PFSK-1 (cell line): ENCODE measurements at regions not wholly inside any gene's neighbourhood (a gene's known extent, or its start where the extent isn't known, plus 50 kb on each side); places are given as distances from the start of the nearest gene placed in this dataset.

Experiments used
- POLR2AphosphoS5 ChIP-seq: IDR thresholded peaks from 2 replicates; pipeline ENCODE4 v1.6.1; 2012; ENCODE audit warnings: low read depth, mild to moderate bottlenecking, control low read depth, low read length, moderate library complexity
- TAF1 ChIP-seq: IDR thresholded peaks from 2 replicates; pipeline ENCODE4 v1.6.1; 2012; ENCODE audit warnings: low read length, control low read depth, borderline replicate concordance; ENCODE audit not compliant: insufficient read depth
- TF ChIP-seq, protein P1 (sequence below), 2 experiments: IDR thresholded peaks; 2 replicates each; pipeline versions ENCODE4 v1.6.1 to v1.8.0; 2011 to 2012; ENCODE audit warnings: low read depth in 2 of 2, low read length in 2 of 2, control low read depth in 1 of 2, inconsistent platforms in 1 of 2, mild to moderate bottlenecking in 1 of 2, moderate library complexity in 1 of 2; ENCODE audit not compliant: insufficient read depth in 1 of 2

DNA sequence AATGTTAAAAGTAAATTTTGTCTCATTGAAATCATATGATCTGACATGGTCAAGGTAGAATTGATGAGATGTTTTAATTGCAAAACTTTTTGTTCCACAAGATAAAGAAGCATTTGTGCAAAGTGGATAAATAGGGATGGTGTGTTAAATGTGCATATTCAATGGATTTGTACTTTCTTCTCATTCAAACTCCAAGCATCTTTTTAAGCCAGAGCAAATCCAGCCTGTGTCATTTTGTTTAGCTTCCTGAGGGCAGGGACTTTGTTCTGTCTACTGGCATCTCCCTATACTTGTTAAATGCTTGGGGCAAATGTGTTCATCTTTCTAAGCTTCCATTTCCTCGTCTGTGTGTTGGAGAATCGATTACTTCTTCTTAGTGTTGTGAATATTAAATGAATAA is 200.3 kb downstream of the SLIT2 start:
- TF ChIP-seq POLR2AphosphoS5 (no peak), TAF1 (no peak)
- TF ChIP-seq, protein P1, sequence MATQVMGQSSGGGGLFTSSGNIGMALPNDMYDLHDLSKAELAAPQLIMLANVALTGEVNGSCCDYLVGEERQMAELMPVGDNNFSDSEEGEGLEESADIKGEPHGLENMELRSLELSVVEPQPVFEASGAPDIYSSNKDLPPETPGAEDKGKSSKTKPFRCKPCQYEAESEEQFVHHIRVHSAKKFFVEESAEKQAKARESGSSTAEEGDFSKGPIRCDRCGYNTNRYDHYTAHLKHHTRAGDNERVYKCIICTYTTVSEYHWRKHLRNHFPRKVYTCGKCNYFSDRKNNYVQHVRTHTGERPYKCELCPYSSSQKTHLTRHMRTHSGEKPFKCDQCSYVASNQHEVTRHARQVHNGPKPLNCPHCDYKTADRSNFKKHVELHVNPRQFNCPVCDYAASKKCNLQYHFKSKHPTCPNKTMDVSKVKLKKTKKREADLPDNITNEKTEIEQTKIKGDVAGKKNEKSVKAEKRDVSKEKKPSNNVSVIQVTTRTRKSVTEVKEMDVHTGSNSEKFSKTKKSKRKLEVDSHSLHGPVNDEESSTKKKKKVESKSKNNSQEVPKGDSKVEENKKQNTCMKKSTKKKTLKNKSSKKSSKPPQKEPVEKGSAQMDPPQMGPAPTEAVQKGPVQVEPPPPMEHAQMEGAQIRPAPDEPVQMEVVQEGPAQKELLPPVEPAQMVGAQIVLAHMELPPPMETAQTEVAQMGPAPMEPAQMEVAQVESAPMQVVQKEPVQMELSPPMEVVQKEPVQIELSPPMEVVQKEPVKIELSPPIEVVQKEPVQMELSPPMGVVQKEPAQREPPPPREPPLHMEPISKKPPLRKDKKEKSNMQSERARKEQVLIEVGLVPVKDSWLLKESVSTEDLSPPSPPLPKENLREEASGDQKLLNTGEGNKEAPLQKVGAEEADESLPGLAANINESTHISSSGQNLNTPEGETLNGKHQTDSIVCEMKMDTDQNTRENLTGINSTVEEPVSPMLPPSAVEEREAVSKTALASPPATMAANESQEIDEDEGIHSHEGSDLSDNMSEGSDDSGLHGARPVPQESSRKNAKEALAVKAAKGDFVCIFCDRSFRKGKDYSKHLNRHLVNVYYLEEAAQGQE (IDR thresholded peaks at IDR 0.05; ENCODE audit: insufficient read depth in 1 of 2, low read depth in 2 of 2, low read length in 2 of 2), result no peak
